ENCODE measurements at regions not wholly inside any gene's neighbourhood (a gene's known extent, or its start where the extent isn't known, plus 50 kb on each side); places are given as distances from the start of the nearest gene placed in this dataset.

- H3K36me3 ChIP-seq (ENCODE audit: control insufficient read depth, insufficient read depth, low read length), result no peaks in the 10 kb centered on the region
- no peak for TF ChIP-seq CTCF (IDR thresholded peaks at IDR 0.05; ENCODE audit: insufficient read depth, low read length, poor library complexity, severe bottlenecking)
- H3K4me3 ChIP-seq (replicated peaks; ENCODE audit: low read depth, low read length), result no peak overlapping the region
- DNase-seq (ENCODE audit: extremely low read depth, insufficient read length), result no peak
- no peaks in the 10 kb centered on the region for H3K27me3 ChIP-seq (replicated peaks; ENCODE audit: control insufficient read depth, insufficient read depth, low read length)
Observed at GRCh38 chr1:207966521-207966920, 55.6 kb upstream of the CD34 start.

DNA sequence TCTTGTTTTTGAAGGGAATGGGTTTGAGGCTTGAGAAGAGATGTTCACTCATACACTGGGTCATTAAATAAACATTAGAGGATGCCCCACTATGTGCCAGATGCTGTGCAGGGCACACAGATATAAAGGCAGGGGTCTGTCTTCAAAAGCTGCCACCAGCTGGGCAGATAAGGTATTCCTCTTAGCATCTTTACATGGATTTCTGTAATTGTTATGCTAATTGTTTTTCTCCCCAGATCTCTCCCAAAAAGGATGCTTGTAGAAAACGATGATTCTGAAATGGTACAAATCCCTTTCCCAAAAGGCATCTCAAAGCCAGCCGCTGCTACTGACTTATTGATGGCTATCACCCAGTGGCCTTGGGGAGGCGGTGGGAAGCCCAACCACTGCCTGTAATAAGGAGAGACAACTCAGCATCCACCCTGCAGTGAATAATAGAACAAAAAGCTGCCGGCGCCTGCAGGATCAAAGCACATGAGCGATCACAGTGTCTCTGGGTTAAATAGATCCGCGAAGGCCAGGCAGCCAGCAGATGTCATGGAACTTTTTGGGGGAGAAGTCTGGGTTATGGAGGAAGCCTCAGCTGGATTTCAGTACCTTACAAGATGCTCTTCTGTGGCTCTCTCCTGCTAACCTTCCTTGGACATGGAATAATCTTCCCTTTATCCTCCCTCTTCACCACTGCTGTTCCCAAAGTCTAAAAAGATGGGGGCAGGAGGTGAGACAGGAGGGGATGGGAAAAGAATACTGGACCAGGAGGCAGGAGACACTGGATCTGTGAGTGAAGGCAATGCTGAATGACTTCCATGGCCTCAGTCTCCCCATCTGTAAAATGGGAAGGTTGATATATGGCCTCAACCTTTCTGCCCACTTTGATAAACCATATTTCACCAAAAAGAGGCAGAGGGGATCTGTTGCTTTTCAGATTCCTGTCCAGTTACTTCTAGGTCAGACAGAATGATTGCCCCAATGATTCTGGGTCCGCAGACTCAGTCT is 54.8 kb upstream of the CD34 start:
- no peak for DNase-seq (ENCODE audit: extremely low read depth, insufficient read length)
- no peak overlapping the region for H3K4me3 ChIP-seq (replicated peaks; ENCODE audit: low read depth, low read length)
- no peaks in the 10 kb centered on the region for H3K27me3 ChIP-seq (replicated peaks; ENCODE audit: control insufficient read depth, insufficient read depth, low read length)
- no peaks in the 10 kb centered on the region for H3K36me3 ChIP-seq (ENCODE audit: control insufficient read depth, insufficient read depth, low read length)
- TF ChIP-seq CTCF (IDR thresholded peaks at IDR 0.05; ENCODE audit: insufficient read depth, low read length, poor library complexity, severe bottlenecking), result no peak

GRCh38 chr1:207964195-207964966 is 53.5 kb upstream of the CD34 start:
- H3K27me3 ChIP-seq (replicated peaks; ENCODE audit: control insufficient read depth, insufficient read depth, low read length), result no peaks in the 10 kb centered on the region; the same call in 1 of the 2 replicates
- no peak overlapping the region for H3K4me3 ChIP-seq (replicated peaks; ENCODE audit: low read depth, low read length)
- H3K36me3 ChIP-seq (ENCODE audit: control insufficient read depth, insufficient read depth, low read length), result no peaks in the 10 kb centered on the region
- TF ChIP-seq CTCF (IDR thresholded peaks at IDR 0.05; ENCODE audit: insufficient read depth, low read length, poor library complexity, severe bottlenecking), result no peak
- no peak for DNase-seq (ENCODE audit: extremely low read depth, insufficient read length)

- DNase-seq (ENCODE audit: extremely low read depth, insufficient read length), result peak; percentile 86
- Histone ChIP-seq H3K36me3 (ENCODE audit: control insufficient read depth, insufficient read depth, low read length) (no peaks in the 10 kb centered on the region), H3K4me3 (replicated peaks; ENCODE audit: low read depth, low read length) (peak overlapping the region; percentile 68), H3K27me3 (replicated peaks; ENCODE audit: control insufficient read depth, insufficient read depth, low read length) (peaks cover 2% of the 10 kb centered on the region; the same call in 1 of the 2 replicates)
- TF ChIP-seq CTCF (IDR thresholded peaks at IDR 0.05; ENCODE audit: insufficient read depth, low read length, poor library complexity, severe bottlenecking), result peak; percentile 66
Observed at GRCh38 chr1:207963427-207964194, 52.7 kb upstream of the CD34 start.

- TF ChIP-seq CTCF (IDR thresholded peaks at IDR 0.05; ENCODE audit: insufficient read depth, low read length, poor library complexity, severe bottlenecking), result no peak
- DNase-seq (ENCODE audit: extremely low read depth, insufficient read length), result no peak
- Histone ChIP-seq H3K27me3 (replicated peaks; ENCODE audit: control insufficient read depth, insufficient read depth, low read length) (peaks cover 3% of the 10 kb centered on the region), H3K4me3 (replicated peaks; ENCODE audit: low read depth, low read length) (peak overlapping the region; percentile 68), H3K36me3 (ENCODE audit: control insufficient read depth, insufficient read depth, low read length) (no peaks in the 10 kb centered on the region)
Observed at GRCh38 chr1:207962716-207963426, 51.9 kb upstream of the CD34 start.
